SH-SY5Y (cell line): ENCODE measurements at regions not wholly inside any gene's neighbourhood (a gene's known extent, or its start where the extent isn't known, plus 50 kb on each side); places are given as distances from the start of the nearest gene placed in this dataset.

Experiments
- GATA2 ChIP-seq: IDR thresholded peaks from 2 replicates; pipeline ENCODE4 v1.6.1; 2011; ENCODE audit warnings: mild to moderate bottlenecking, low read depth, low read length
- GATA3 ChIP-seq: IDR thresholded peaks from 2 replicates; pipeline ENCODE4 v1.6.1; 2011; ENCODE audit warnings: low read depth, mild to moderate bottlenecking, low read length, moderate library complexity

- no peak for TF ChIP-seq GATA3
- no peak for TF ChIP-seq GATA2
Measured at GRCh38 chr15:79178594-79178993, 88.0 kb upstream of the RASGRF1 start.
